Omental fat pad (tissue), 3 donors: ENCODE measurements at regions not wholly inside any gene's neighbourhood (a gene's known extent, or its start where the extent isn't known, plus 50 kb on each side); places are given as distances from the start of the nearest gene placed in this dataset.

ENCODE experiments used
- ATAC-seq: fragments of 150-250 bp; one replicate; pipeline ENCODE4 v1.9.1; 2016; ENCODE audit warnings: mild to moderate bottlenecking, moderate library complexity; ENCODE audit not compliant: low FRiP score
- DNase-seq: peaks from one replicate; pipeline ENCODE4 v3.0.0-alpha.2; 2019; ENCODE audit warnings: low spot score
- TF ChIP-seq, protein P1 (sequence below), 3 donors: fragments of 450-650 bp; IDR thresholded peaks; one replicate each; pipeline ENCODE4 v1.5.1; 2016 to 2017; ENCODE audit warnings: antibody characterized with exemption in 3 of 3, mild to moderate bottlenecking in 3 of 3, moderate library complexity in 2 of 3

DNA sequence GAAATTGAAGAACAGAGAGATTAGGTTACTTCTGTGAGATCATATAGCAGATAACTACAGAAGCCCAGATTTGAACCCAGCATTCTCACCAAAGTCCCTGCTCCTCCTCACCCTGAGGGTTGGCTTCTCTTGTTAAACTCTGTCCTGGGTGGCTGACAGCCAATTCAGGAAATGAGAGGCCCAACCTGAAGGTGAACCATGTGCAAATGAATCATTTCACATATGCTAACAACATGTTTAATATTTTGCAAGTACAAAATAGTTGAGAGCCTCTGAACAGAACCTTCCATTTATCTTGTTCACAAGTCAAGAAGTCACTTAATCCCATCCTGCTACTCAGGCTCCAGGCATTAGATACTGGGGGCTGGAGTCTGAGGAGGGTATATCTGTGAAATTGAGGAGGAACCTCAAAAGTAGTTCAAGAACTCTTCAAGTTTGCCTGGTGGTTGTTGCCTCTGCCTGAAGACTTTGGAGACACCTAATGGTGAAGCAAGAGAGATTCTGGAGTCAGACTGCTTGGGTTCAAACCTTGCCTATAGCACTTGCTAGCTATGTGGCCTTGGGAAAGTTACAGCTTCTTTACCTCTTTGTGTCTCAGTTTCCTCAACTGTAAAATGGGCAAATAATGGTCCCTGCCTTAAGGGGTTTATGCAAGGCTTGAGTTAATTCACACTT lies 564.0 kb downstream of the PSAT1 start:
- TF ChIP-seq, protein P1, sequence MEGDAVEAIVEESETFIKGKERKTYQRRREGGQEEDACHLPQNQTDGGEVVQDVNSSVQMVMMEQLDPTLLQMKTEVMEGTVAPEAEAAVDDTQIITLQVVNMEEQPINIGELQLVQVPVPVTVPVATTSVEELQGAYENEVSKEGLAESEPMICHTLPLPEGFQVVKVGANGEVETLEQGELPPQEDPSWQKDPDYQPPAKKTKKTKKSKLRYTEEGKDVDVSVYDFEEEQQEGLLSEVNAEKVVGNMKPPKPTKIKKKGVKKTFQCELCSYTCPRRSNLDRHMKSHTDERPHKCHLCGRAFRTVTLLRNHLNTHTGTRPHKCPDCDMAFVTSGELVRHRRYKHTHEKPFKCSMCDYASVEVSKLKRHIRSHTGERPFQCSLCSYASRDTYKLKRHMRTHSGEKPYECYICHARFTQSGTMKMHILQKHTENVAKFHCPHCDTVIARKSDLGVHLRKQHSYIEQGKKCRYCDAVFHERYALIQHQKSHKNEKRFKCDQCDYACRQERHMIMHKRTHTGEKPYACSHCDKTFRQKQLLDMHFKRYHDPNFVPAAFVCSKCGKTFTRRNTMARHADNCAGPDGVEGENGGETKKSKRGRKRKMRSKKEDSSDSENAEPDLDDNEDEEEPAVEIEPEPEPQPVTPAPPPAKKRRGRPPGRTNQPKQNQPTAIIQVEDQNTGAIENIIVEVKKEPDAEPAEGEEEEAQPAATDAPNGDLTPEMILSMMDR (IDR thresholded peaks at IDR 0.05), result no peak
- no peak for ATAC-seq
- DNase-seq, result no peak

DNA sequence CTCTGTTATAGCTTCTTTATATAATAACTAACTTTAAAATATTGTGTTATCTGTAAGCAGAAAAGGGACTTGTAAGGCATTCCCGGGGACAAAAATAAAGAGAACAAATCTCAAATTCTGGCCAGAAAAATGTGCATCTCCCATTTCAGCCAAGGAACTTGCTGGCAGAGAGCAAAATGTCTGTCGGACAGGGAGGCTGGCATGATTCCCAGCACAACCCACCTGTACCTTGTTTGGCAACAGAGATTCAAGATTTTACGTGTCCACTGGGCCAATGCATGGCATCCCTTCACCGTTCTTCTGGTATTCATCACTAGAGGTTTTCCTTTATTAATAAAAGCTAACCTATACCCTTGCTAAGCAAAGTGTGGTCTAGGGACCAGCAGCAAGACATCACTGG lies 566.6 kb downstream of the PSAT1 start:
- TF ChIP-seq, protein P1 (IDR thresholded peaks at IDR 0.05), result no peak
- no peak for ATAC-seq
- no peak for DNase-seq

DNA sequence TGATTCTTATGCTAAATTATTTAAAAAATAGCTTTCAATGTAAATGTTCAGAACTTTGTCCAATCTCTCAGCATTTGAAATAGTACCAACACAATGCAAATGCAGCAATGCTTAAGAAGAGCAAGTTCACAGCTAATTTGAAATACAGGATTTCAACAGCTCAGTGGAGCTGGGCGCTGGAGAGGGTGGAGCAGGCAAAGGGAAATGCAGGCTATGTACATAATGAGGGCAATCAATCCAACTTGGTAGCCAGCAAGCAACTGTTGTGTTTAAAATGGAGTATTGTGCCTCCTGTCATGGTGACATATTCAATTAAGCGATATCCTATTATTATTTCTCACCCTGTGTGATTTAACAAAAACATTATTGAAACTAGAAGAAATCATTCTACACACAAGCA lies 568.8 kb downstream of the PSAT1 start:
- no peak for DNase-seq
- no peak for ATAC-seq
- TF ChIP-seq, protein P1 (IDR thresholded peaks at IDR 0.05), result no peak

DNA sequence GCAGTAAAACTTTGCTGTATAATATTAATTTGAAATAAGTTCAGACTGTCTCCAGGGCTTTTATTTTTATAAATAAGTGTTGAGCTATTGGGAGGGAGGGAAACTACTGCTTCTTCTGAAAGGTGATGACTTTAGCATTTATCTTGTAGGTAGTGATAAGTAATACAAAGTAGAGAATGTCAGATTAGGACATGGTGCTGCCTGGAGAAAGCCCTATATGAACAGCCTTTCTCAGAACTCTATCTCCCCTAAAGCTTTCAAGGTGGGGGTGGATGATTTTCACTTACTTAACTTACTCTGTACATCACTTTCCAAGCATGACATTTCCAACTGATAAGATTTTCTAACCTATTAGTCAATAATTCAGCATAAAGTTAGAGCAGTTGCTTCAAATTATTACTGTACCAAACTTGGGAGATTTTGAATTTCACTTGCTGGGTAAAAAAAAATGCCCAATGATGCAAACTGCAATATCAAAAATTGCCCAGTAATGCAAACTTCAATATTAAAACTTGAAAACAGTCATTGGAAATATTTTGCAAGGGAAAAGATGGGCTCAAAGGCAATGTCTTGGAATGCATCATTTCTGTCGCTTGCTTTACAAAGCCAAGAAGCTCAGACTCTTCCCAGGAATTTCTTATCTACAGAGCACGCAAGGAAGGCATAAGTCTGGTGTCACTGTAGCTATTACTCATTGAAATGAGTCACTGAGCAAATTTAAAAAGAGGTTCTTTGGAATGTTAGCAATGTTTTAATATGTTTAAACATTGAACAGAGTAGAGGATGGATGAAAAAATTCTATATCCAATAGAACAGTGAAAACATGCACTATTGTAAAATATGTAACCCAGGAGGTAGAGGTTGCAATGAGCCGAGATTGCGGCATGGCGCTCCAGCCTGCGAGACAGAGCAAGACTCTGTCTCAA lies 569.5 kb downstream of the PSAT1 start:
- ATAC-seq (peak; percentile 41), DNase-seq (no peak)
- TF ChIP-seq, protein P1 (IDR thresholded peaks at IDR 0.05), result no peak

DNA sequence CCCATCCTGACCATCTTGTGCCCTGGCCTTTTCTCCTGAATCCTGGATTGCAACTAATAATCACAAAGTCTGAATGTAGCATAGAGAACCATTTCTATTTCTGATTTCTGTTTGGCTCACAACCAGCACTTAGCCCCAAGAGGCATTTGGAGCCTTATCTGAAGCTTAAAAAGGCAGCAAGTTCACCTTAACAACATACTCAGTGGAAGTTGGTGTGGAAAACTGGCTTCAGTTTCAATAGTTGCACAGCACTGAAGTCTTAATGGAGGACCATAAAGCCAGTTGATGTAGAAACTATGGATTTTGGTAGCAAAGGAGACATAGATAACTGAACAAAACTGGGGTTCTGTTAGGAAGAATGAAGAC lies 574.1 kb downstream of the PSAT1 start:
- no peak for ATAC-seq
- TF ChIP-seq, protein P1 (IDR thresholded peaks at IDR 0.05), result no peak

DNA sequence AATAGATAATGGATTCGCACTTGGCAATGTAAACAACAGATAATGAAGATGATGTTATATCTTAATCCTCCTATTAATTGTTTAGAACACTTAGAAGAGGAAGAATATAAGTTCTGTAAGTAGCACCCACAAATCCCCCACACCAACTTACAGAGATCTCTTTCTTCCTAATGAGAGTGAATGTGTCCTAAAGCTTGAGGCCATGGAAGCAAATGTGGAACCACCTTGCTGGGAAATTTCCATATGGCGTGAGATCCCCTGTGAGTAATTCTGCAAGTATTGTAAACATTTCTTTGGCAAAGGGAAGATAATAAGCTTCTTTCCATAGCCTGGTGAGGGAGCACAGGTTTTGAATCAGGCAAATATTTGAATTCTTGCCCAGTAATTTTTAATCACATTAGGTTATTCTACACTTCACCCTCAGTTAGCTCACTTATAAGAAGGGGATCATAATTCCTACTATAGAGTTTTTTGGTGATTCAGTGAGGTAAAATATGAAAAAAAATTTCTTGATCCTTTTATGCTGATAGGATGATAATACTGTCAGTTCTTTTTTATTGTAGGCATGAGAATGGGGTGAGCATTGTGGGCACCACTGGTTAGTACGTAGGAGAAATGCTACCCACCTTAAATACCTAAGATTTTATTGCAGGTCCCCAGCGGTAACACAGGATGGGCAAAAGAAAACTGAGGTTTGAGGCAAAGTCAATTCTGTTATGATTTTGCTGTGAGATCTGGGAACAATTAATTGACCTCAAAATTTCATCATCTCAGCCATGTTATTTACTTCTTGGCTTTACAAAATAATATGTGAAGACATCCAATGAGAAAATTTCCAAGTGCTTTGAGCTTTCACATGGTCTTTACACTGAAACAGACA lies 574.8 kb downstream of the PSAT1 start:
- TF ChIP-seq, protein P1 (IDR thresholded peaks at IDR 0.05), result no peak
- DNase-seq (no peak), ATAC-seq (no peak)

More for the DNA sequence above, 574.1 kb downstream of the PSAT1 start:
- no peak for DNase-seq
